Endothelial cell (in vitro differentiated cells): ENCODE measurements at regions not wholly inside any gene's neighbourhood (a gene's known extent, or its start where the extent isn't known, plus 50 kb on each side); places are given as distances from the start of the nearest gene placed in this dataset.
"Not testable (repeated sequence)": the region's sequence is repeated elsewhere in the genome, so short reads cannot be mapped to it uniquely, and the experiment has no call there.

Experiments used
- DNase-seq: peaks from one replicate; pipeline ENCODE4 v3.0.0; 2021; ENCODE audit warnings: low spot score
- H3K27ac Mint-ChIP-seq: one replicate; pipeline ENCODE4 v1.8.0; 2021; ENCODE audit warnings: mixed read lengths, inconsistent platforms; ENCODE audit not compliant: unreplicated experiment
- H3K27me3 Mint-ChIP-seq: one replicate; pipeline ENCODE4 v1.8.0; 2021; ENCODE audit warnings: mild to moderate bottlenecking, moderate library complexity, mixed read lengths, inconsistent platforms; ENCODE audit not compliant: unreplicated experiment
- H3K36me3 Mint-ChIP-seq: one replicate; pipeline ENCODE4 v1.8.0; 2021; ENCODE audit warnings: mild to moderate bottlenecking, low read depth, mixed read lengths, inconsistent platforms; ENCODE audit not compliant: unreplicated experiment
- H3K4me1 Mint-ChIP-seq: one replicate; pipeline ENCODE4 v1.8.0; 2021; ENCODE audit warnings: mild to moderate bottlenecking, mixed read lengths, inconsistent platforms; ENCODE audit not compliant: unreplicated experiment
- H3K4me3 Mint-ChIP-seq: one replicate; pipeline ENCODE4 v1.8.0; 2021; ENCODE audit warnings: mild to moderate bottlenecking, mixed read lengths, inconsistent platforms; ENCODE audit not compliant: unreplicated experiment
- H3K9me3 Mint-ChIP-seq: one replicate; pipeline ENCODE4 v1.8.0; 2021; ENCODE audit warnings: mixed read lengths, inconsistent platforms; ENCODE audit not compliant: unreplicated experiment
- CTCF ChIP-seq: fragments of 200-600 bp; sonication (generic); IDR thresholded peaks from one replicate; pipeline ENCODE4 v1.5.0; 2021; ENCODE audit warnings: antibody characterized with exemption; ENCODE audit not compliant: unreplicated experiment

DNA sequence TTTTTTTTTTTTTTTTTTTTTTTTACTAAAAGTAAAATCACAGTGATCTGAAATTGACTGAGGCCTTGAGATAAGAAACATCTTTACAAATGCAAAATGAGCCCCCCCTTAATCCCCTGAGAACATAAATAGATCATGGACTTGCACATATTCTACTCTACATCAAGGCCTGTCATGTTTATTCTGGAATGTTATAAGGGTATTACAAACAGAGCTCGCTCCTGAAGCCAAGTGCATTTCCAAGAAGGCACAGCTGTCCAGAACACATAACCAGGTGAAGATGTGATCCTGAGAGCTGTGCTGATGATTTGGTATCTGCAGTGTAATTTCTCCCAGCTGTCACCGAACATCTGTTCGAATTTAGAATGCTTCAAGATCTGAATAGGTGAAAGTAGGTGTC, 384.5 kb downstream of the GPAT3 start:
- Mint-ChIP-seq H3K9me3 (no peaks in the 10 kb centered on the region), H3K4me1 (no peaks in the 10 kb centered on the region), H3K36me3 (no peaks in the 10 kb centered on the region), H3K27ac (no peak overlapping the region), H3K4me3 (no peak overlapping the region), H3K27me3 (no peaks in the 10 kb centered on the region)
- no peak for DNase-seq
- TF ChIP-seq CTCF: no peak

GRCh38 chr4:83917572-83917971, 381.7 kb downstream of the GPAT3 start:
- no peaks in the 10 kb centered on the region for H3K36me3 Mint-ChIP-seq

DNA sequence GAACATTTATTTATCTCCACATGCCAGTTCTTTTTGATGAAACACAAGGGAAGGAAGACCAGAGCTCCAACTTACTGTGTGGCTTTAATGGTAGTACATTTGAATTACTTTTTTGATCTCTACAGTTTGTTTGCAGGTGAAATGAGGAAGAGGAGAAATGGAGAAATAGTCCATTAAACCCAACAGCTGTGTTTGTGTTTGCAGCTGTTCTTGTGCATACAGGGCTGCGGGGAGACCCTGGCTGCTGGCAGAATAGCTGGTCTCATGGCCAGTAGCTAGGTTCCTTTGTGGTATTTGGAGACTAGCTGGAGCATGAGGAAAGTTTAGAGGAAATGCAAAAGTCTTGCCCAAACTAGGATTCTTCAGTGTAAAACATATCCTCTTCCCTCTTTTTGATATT, 374.8 kb downstream of the GPAT3 start:
- H3K36me3 Mint-ChIP-seq: no peaks in the 10 kb centered on the region
- no peak overlapping the region for H3K27ac Mint-ChIP-seq
- no peak for DNase-seq
- H3K4me3 Mint-ChIP-seq: no peak overlapping the region
- no peaks in the 10 kb centered on the region for H3K9me3 Mint-ChIP-seq
- no peak for TF ChIP-seq CTCF
- H3K4me1 Mint-ChIP-seq: no peaks in the 10 kb centered on the region
- no peaks in the 10 kb centered on the region for H3K27me3 Mint-ChIP-seq

More at GRCh38 chr4:83917572-83917971, 381.7 kb downstream of the GPAT3 start:
- H3K27ac Mint-ChIP-seq: no peak overlapping the region
- no peak for DNase-seq
- TF ChIP-seq CTCF: no peak
- no peaks in the 10 kb centered on the region for H3K4me1 Mint-ChIP-seq
- H3K27me3 Mint-ChIP-seq: no peaks in the 10 kb centered on the region
- no peak overlapping the region for H3K4me3 Mint-ChIP-seq
- no peaks in the 10 kb centered on the region for H3K9me3 Mint-ChIP-seq

DNA sequence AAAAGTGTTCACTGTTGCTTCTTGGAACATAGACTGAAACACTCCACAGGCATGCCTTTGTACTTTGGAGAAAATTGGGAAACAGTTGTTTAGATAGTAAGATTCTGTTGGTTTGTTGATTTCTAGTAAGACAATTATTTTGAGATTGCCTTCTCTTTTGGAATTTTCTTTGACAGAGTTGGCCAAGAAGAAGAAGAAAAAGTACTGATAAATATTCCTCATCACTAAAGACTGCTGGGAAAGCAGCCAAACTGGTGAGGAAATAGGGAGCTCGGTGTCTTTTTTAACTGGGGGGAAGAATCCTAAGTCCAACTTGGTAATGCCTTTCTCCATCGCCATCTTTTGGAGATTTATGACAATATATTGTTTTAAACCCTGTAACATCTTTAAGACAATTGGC, 370.7 kb downstream of the GPAT3 start:
- H3K27ac Mint-ChIP-seq: no peak overlapping the region
- DNase-seq: no peak
- no peak overlapping the region for H3K4me3 Mint-ChIP-seq
- TF ChIP-seq CTCF: no peak
- no peaks in the 10 kb centered on the region for H3K9me3 Mint-ChIP-seq
- H3K27me3 Mint-ChIP-seq: no peaks in the 10 kb centered on the region
- no peaks in the 10 kb centered on the region for H3K4me1 Mint-ChIP-seq
- H3K36me3 Mint-ChIP-seq: no peaks in the 10 kb centered on the region

- Mint-ChIP-seq H3K4me3 (no peak overlapping the region), H3K27me3 (no peaks in the 10 kb centered on the region), H3K36me3 (no peaks in the 10 kb centered on the region), H3K27ac (no peak overlapping the region), H3K9me3 (no peaks in the 10 kb centered on the region), H3K4me1 (no peaks in the 10 kb centered on the region)
- peak; percentile 39 for DNase-seq
- TF ChIP-seq CTCF: peak; percentile 43
Measured at GRCh38 chr4:83905952-83906351, 370.0 kb downstream of the GPAT3 start.

- H3K36me3 Mint-ChIP-seq, H3K27ac Mint-ChIP-seq, H3K27me3 Mint-ChIP-seq, H3K4me1 Mint-ChIP-seq, DNase-seq, H3K4me3 Mint-ChIP-seq, H3K9me3 Mint-ChIP-seq: not testable (repeated sequence)
Measured at GRCh38 chr4:83903740-83904139, 367.8 kb downstream of the GPAT3 start.
